IMR-90 (cell line): ENCODE measurements at regions not wholly inside any gene's neighbourhood (a gene's known extent, or its start where the extent isn't known, plus 50 kb on each side); places are given as distances from the start of the nearest gene placed in this dataset.

Experiments
- ATAC-seq: fragments of 200-7000 bp; cut with Tn5 transposase; 2 replicates; pipeline ENCODE4 v1.9.1; 2020; ENCODE audit warnings: low read depth, mild to moderate bottlenecking, moderate library complexity
- BruUV-seq: library from RNA; stranded (reverse); fragments of 400-500 nt; replicated peaks from 2 replicates; lab custom pipeline; 2021; lab: Mats Ljungman, UMichigan
- CTCF ChIA-PET: fragments of 300-600 bp; formaldehyde crosslinking; extraction: SDS; loops from one replicate; lab custom pipeline; 2021; ENCODE audit warnings: antibody characterized with exemption; lab: Yijun Ruan, JAX
- POLR2A ChIA-PET: fragments of 300-600 bp; sonication (Branson Sonifier 250); formaldehyde crosslinking; loops from one replicate; lab custom pipeline; 2022; ENCODE audit warnings: antibody characterized with exemption; ENCODE audit not compliant: unreplicated experiment; lab: Charles Lee
- DNase-seq: peaks from one replicate; pipeline ENCODE4 v3.0.0; 2013
- H2AFZ ChIP-seq: replicated peaks from 2 replicates; pipeline ENCODE3; 2013; ENCODE audit warnings: low read length, mild to moderate bottlenecking; ENCODE audit not compliant: poor library complexity
- H2AK5ac ChIP-seq: 2 replicates; pipeline ENCODE4 v1.6.1; 2013; ENCODE audit warnings: low read depth, low read length, inconsistent platforms
- H2AK9ac ChIP-seq: replicated peaks from 2 replicates; pipeline ENCODE3; 2013; ENCODE audit warnings: mild to moderate bottlenecking, low read depth, low read length, moderate library complexity; ENCODE audit not compliant: poor library complexity
- H2BK120ac ChIP-seq: 2 replicates; pipeline ENCODE4 v1.6.1; 2013; ENCODE audit warnings: low read depth, low read length, inconsistent platforms
- H2BK15ac ChIP-seq: 3 replicates; pipeline ENCODE4 v1.6.1; 2013; ENCODE audit warnings: low read depth, low read length, inconsistent platforms
- H2BK20ac ChIP-seq: 2 replicates; pipeline ENCODE4 v1.6.1; 2013; ENCODE audit warnings: low read depth, mild to moderate bottlenecking, inconsistent platforms, low read length, moderate library complexity
- H2BK5ac ChIP-seq: 2 replicates; pipeline ENCODE4 v1.6.1; 2013; ENCODE audit warnings: mild to moderate bottlenecking, low read depth, low read length, inconsistent platforms; ENCODE audit not compliant: poor library complexity, severe bottlenecking
- H3K14ac ChIP-seq: replicated peaks from 2 replicates; pipeline ENCODE4 v1.6.1; 2013; ENCODE audit warnings: low read depth, low read length, inconsistent platforms
- H3K18ac ChIP-seq: 2 replicates; pipeline ENCODE4 v1.6.1; 2013; ENCODE audit warnings: low read depth, low read length, control low read depth
- H3K23ac ChIP-seq: 2 replicates; pipeline ENCODE4 v1.6.1; 2013; ENCODE audit warnings: low read depth, low read length, inconsistent platforms
- H3K27ac ChIP-seq: 2 replicates; pipeline ENCODE4 v1.5.1; 2013; ENCODE audit warnings: mild to moderate bottlenecking, control low read depth, low read length; ENCODE audit not compliant: insufficient read depth
- H3K27me3 ChIP-seq: 2 replicates; pipeline ENCODE4 v1.6.1; 2013; ENCODE audit warnings: low read length; ENCODE audit not compliant: control insufficient read depth, insufficient read depth
- H3K36me3 ChIP-seq: 2 replicates; pipeline ENCODE4 v1.6.1; 2013; ENCODE audit warnings: low read length, mixed read lengths; ENCODE audit not compliant: control insufficient read depth, insufficient read depth
- H3K4ac ChIP-seq: 2 replicates; pipeline ENCODE4 v1.6.1; 2013; ENCODE audit warnings: low read depth, low read length, inconsistent platforms
- H3K4me1 ChIP-seq: 2 replicates; pipeline ENCODE4 v1.6.1; 2013; ENCODE audit warnings: low read length, mixed read lengths; ENCODE audit not compliant: control insufficient read depth, insufficient read depth
- H3K4me2 ChIP-seq: 2 replicates; pipeline ENCODE4 v1.6.1; 2013; ENCODE audit warnings: low read depth, mild to moderate bottlenecking, control low read depth, low read length, moderate library complexity
- H3K4me3 ChIP-seq: 2 replicates; pipeline ENCODE4 v1.5.1; 2013; ENCODE audit warnings: low read depth, mild to moderate bottlenecking, control low read depth, low read length, moderate library complexity; ENCODE audit not compliant: insufficient read depth
- H3K56ac ChIP-seq: 2 replicates; pipeline ENCODE4 v1.6.1; 2013; ENCODE audit warnings: low read length, inconsistent platforms; ENCODE audit not compliant: insufficient read depth; ENCODE audit errors: extremely low read depth
- H3K79me1 ChIP-seq, 2 experiments: 2 replicates each; pipeline ENCODE4 v1.6.1; 2013; ENCODE audit warnings: low read length in 2 of 2, inconsistent platforms in 1 of 2, low read depth in 1 of 2
- H3K9ac ChIP-seq: 2 replicates; pipeline ENCODE4 v1.6.1; 2013; ENCODE audit warnings: low read depth, low read length, control low read depth
- H3K9me1 ChIP-seq: 2 replicates; pipeline ENCODE4 v1.6.1; 2013; ENCODE audit warnings: low read length, inconsistent platforms; ENCODE audit not compliant: insufficient read depth
- H3K9me3 ChIP-seq: 2 replicates; pipeline ENCODE4 v1.6.1; 2013; ENCODE audit warnings: low read length; ENCODE audit not compliant: control insufficient read depth, insufficient read depth
- H4K20me1 ChIP-seq: 2 replicates; pipeline ENCODE4 v1.6.1; 2013; ENCODE audit warnings: low read length, inconsistent platforms; ENCODE audit not compliant: insufficient read depth
- H4K5ac ChIP-seq: 2 replicates; pipeline ENCODE4 v1.6.1; 2013; ENCODE audit warnings: mild to moderate bottlenecking, low read depth, low read length, control low read depth
- H4K8ac ChIP-seq, 2 experiments: 2 replicates each; pipeline ENCODE4 v1.6.1; 2013; ENCODE audit warnings: low read depth in 2 of 2, low read length in 2 of 2, control low read depth in 1 of 2, inconsistent platforms in 1 of 2
- H4K91ac ChIP-seq: 2 replicates; pipeline ENCODE4 v1.6.1; 2013; ENCODE audit warnings: low read depth, low read length, inconsistent platforms; ENCODE audit not compliant: insufficient read depth
- BHLHE40 ChIP-seq: fragments of 150-350 bp; IDR thresholded peaks from 2 replicates; pipeline ENCODE4 v1.6.1; 2016; ENCODE audit warnings: mild to moderate bottlenecking, low read depth, low read length
- CHD1 ChIP-seq: IDR thresholded peaks from 2 replicates; pipeline ENCODE4 v1.6.1; 2012; ENCODE audit warnings: low read depth, low read length, improper control_type of control experiment
- MAFK ChIP-seq: IDR thresholded peaks from 2 replicates; pipeline ENCODE4 v1.6.1; 2012; ENCODE audit warnings: low read depth, low read length, improper control_type of control experiment
- MAZ ChIP-seq: IDR thresholded peaks from 2 replicates; pipeline ENCODE4 v1.6.1; 2012; ENCODE audit warnings: low read depth, mild to moderate bottlenecking, low read length, improper control_type of control experiment, moderate library complexity, borderline replicate concordance
- NFE2L2 ChIP-seq: fragments of 150-350 bp; IDR thresholded peaks from 2 replicates; pipeline ENCODE4 v1.6.1; 2016; ENCODE audit warnings: low read depth, mild to moderate bottlenecking, low read length
- WGBS, 2 experiments: methylation state at CpG; one replicate each; pipeline versions ENCODE4 v1.1.5 to v1.1.7; 2013; ENCODE audit warnings: missing lambda C conversion rate in 2 of 2; ENCODE audit not compliant: insufficient read length in 1 of 2; ENCODE audit errors: extremely low coverage in 2 of 2; 5-methylcytosine and 5-hydroxymethylcytosine counted together
- dilution Hi-C: fragments of 300-500 bp; cut with HindIII; formaldehyde crosslinking; loops from one replicate; pipeline ENCODE4 v1.14.3; 2018; ENCODE audit warnings: low sequenced_read_pairs; ENCODE audit not compliant: unreplicated experiment
- in situ Hi-C: fragments of 300-500 bp; cut with MboI; formaldehyde crosslinking; loops from 3 replicates; pipeline ENCODE4 v1.14.3; 2019; ENCODE audit warnings: low sequenced_read_pairs, inconsistent platforms, mixed read lengths
- intact Hi-C: fragments of 100-400 bp; cut with micrococcal nuclease; formaldehyde crosslinking; loops from 2 replicates; pipeline ENCODE4 v1.10.0; 2022
- TF ChIP-seq, protein P1 (sequence below): fragments of 150-350 bp; IDR thresholded peaks from 2 replicates; pipeline ENCODE4 v1.6.1; 2017; ENCODE audit warnings: mild to moderate bottlenecking, antibody characterized with exemption, low read length, low read depth
- TF ChIP-seq, protein P2 (sequence below): conservative IDR thresholded peaks from 2 replicates; pipeline ENCODE4 v1.5.1; 2012; ENCODE audit warnings: mild to moderate bottlenecking, low read depth, low read length, improper control_type of control experiment

DNA sequence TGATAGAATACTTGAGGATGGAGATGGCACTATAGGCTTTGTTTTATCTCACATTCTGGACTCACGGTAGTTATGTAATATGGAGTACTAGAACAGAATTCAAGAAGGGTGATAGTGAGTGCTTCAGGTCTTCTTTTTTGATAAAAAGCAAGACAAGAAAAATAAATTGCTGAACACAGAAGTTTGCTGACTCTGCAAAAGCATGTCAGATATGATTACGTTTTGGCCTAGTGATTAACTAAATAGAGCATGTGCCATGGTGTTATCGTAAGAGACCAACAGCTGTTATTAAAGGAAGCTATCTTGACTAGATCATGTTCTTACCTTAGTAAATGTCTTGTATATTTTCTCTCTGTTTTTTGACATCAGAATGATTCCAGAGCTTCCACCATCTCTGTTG, 436.9 kb upstream of the LCORL start:
- Histone ChIP-seq H3K56ac (no peak overlapping the region), H3K23ac (no peak overlapping the region), H3K9me3 (peaks cover 8% of the 10 kb centered on the region), H2BK20ac (no peak overlapping the region), H4K91ac (no peak overlapping the region), H2AK5ac (no peak overlapping the region), H3K4me2 (no peak overlapping the region), H3K4ac (no peak overlapping the region), H4K8ac (no peak overlapping the region), H4K20me1 (no peaks in the 10 kb centered on the region), H3K4me1 (no peaks in the 10 kb centered on the region), H2AK9ac (no peak overlapping the region), H3K18ac (no peak overlapping the region), H2BK15ac (no peak overlapping the region), H3K9me1 (no peaks in the 10 kb centered on the region), H3K4me3 (no peak overlapping the region), H2AFZ (no peak overlapping the region), H3K9ac (no peak overlapping the region), H3K27ac (no peak overlapping the region), H4K5ac (no peak overlapping the region), H3K14ac (no peak overlapping the region), H2BK5ac (no peak overlapping the region), H3K79me1 (no peaks in the 10 kb centered on the region), H3K27me3 (no peaks in the 10 kb centered on the region), H2BK120ac (no peak overlapping the region), H3K36me3 (no peaks in the 10 kb centered on the region)
- no CpG with 5 or more reads among the region's 3 CpGs for WGBS, 2 experiments
- BruUV-seq: no TSS peak
- DNase-seq (no peak), ATAC-seq (no peak)
- ChIA-PET POLR2A (no interaction called here), CTCF (no interaction called here)
- in situ Hi-C loops: no loop called here
- dilution Hi-C loops: no loop called here
- TF ChIP-seq, protein P1, sequence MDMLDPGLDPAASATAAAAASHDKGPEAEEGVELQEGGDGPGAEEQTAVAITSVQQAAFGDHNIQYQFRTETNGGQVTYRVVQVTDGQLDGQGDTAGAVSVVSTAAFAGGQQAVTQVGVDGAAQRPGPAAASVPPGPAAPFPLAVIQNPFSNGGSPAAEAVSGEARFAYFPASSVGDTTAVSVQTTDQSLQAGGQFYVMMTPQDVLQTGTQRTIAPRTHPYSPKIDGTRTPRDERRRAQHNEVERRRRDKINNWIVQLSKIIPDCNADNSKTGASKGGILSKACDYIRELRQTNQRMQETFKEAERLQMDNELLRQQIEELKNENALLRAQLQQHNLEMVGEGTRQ: no peak
- peak; percentile 90 for TF ChIP-seq MAFK
- TF ChIP-seq CHD1: no peak
- no peak for TF ChIP-seq BHLHE40
- TF ChIP-seq NFE2L2: no peak
- TF ChIP-seq MAZ: no peak
- TF ChIP-seq, protein P2, sequence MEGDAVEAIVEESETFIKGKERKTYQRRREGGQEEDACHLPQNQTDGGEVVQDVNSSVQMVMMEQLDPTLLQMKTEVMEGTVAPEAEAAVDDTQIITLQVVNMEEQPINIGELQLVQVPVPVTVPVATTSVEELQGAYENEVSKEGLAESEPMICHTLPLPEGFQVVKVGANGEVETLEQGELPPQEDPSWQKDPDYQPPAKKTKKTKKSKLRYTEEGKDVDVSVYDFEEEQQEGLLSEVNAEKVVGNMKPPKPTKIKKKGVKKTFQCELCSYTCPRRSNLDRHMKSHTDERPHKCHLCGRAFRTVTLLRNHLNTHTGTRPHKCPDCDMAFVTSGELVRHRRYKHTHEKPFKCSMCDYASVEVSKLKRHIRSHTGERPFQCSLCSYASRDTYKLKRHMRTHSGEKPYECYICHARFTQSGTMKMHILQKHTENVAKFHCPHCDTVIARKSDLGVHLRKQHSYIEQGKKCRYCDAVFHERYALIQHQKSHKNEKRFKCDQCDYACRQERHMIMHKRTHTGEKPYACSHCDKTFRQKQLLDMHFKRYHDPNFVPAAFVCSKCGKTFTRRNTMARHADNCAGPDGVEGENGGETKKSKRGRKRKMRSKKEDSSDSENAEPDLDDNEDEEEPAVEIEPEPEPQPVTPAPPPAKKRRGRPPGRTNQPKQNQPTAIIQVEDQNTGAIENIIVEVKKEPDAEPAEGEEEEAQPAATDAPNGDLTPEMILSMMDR: no peak
- intact Hi-C loops: no loop called here
